ENCODE measurements at regions not wholly inside any gene's neighbourhood (a gene's known extent, or its start where the extent isn't known, plus 50 kb on each side); places are given as distances from the start of the nearest gene placed in this dataset.

DNA sequence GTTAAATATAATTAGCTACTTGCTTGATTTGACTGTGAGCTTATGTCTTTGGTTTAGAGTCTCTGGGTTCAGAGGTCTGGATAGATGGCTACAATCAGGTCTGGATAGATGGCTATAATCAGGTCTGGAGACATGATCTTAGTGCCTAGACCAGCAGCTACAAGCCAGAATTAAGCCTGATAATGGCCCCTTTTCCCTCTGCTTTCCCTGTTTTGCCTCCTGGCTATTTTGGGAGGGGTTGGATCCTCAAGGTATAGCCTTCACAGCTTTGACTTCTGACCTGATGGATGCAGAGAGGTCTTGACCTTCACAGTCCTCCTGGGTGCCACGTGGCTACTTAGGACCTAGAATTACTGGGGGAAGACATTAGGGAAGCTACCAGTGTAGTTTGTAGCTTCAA lies 877.7 kb downstream of the GALC start:
- DNase-seq (ENCODE audit: low spot score) = no peak

- DNase-seq (ENCODE audit: low spot score) = no peak
Observed at GRCh38 chr14:87113286-87113685, 879.7 kb downstream of the GALC start.

GRCh38 chr14:87111741-87112140 lies 881.2 kb downstream of the GALC start:
- no peak for DNase-seq (ENCODE audit: low spot score)

- no peak for DNase-seq (ENCODE audit: low spot score)
Observed at GRCh38 chr14:87111126-87111525, 881.9 kb downstream of the GALC start.

DNA sequence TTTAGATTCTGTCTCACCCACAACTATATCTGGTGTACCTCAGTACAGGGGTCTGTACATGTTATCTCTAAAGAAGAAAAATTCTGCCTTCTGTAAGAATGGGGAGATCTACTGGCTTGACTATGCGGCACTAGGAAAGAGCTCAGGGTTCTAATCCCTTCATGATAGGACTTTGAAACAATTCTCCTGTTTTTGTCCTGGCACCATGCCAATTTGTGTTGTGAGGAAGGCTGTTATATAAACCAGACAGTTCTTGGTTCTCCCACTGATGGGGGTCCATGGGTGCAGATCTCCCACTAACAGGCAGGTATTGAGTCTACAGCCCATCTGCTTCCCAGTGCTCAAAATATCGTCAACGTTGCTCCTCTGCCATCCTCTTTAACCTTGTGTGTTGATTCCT lies 883.7 kb downstream of the GALC start:
- DNase-seq (ENCODE audit: low spot score) = no peak

- no peak for DNase-seq (ENCODE audit: low spot score)
Observed at GRCh38 chr14:87108726-87109125, 884.3 kb downstream of the GALC start.

- DNase-seq (ENCODE audit: low spot score) = no peak
Observed at GRCh38 chr14:87102811-87103378, 890.1 kb downstream of the GALC start.

DNA sequence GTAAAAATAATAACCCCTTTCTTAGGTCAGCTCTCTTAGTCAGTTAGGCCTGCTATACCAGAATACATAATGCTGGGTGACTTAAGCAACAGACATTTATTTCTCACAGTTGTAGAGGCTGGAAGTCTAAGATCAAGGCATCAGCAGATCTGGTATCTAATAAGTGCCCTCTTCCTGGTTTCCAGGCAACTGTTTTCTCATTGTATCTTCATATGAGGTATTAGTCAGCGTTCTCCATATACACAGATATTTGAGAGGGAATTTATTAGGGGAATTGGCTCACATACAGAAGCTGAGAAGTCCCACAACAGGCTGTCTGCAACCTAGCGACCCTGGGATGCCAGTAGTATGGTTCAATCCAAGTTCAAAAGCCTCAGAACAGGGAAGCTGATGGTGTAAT lies 896.0 kb downstream of the GALC start:
- no peak for DNase-seq (ENCODE audit: low spot score)

DNA sequence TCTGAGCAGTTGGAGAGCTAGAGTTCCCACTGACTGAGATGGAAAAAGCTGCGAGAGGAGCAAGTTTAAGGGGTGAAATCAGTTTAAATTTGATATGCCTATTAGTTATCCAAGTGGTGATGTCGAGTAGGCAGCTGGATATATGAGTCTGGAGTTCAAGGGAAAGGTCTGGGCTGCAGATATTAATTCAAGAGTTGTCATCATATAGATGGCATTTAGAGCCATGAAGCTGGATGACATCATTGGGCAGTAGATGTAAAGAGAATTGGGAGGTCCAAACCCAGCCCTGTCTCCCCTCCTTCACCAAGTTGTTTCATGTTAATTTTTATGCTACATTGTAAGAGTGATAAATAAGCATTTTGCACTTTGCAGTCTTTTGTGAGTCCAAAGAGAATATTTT lies 898.1 kb downstream of the GALC start:
- DNase-seq (ENCODE audit: low spot score) = no peak

DNA sequence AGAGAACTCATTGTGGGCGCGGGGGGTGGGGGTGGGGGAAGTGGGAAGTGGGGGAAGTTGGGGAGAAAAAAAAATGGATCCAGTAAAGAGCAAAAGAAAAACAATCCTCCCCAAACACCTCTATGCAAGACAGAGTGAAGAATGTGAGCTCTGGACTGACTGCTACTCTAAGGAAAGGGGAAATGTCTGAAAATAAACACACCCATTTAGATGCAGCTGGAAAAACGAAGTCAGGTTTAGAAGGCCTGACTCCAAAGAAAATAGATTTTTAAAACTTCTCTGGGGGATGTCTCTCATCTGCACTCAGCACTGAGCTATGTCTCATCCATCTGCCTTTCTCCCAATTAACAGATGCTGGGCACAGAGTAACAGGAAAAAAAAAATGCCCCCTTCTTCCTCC lies 904.4 kb downstream of the GALC start:
- no peak for DNase-seq (ENCODE audit: low spot score)

- DNase-seq (ENCODE audit: low spot score) = no peak
Observed at GRCh38 chr14:87087881-87088280, 905.1 kb downstream of the GALC start.

GRCh38 chr14:87084908-87085307 lies 908.1 kb downstream of the GALC start:
- no peak for DNase-seq (ENCODE audit: low spot score)

DNA sequence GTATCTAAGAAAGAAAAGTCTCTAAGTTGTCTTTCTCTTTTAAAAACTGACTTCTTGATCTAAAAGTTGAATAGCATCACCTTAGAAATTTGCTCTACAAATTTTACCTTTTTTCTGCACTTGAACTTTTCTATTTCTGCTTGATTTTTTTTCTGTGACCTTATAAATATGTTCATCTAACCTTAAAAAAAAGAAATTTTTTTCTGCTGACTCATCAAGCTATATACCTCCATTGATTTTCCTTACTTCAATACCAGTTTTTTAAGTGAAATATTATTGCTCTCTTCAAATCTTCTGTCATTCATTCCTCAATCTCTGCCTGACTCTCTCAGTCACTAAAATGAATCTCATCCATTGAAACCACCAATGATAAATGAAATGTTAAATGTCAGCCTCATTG lies 910.1 kb downstream of the GALC start:
- DNase-seq (ENCODE audit: low spot score) = no peak

DNA sequence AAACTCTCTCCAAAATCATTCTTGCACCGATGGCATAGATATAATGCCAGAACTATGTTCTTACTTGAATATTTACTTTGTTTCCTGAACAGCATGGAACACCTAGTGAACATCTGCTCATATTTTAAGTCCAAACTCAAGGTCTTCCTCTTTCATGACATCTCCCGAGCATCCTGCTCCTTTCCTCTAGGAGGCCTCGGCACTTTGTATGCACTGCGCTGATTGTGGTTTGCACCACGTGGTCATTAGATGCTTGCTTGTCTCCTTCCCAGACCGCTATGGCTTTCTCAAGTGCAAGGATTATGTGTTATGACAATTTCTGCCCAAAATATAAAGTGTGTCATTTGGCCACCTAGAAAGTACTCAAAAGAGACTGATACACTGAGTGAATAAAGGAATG lies 912.0 kb downstream of the GALC start:
- no peak for DNase-seq (ENCODE audit: low spot score)

DNA sequence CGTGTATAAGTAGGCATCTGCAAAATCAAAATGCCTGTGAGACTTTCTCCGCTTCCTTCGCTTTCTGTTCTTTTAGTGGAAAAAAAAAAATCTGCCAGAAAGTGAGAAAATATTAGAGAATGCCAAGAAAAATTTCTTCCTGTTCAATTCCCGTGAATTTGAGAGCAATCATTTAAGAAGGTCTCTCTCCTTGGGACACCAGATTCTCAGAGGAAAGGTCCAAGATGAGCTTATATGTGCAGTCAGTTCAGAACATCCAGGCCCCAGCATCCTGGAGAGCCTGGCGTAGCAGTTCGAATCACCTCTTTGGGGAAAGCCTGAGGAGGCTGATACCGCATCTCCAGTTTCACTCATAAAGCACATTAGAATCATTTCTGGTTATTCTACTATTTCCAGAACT lies 912.8 kb downstream of the GALC start:
- DNase-seq (ENCODE audit: low spot score) = no peak

DNA sequence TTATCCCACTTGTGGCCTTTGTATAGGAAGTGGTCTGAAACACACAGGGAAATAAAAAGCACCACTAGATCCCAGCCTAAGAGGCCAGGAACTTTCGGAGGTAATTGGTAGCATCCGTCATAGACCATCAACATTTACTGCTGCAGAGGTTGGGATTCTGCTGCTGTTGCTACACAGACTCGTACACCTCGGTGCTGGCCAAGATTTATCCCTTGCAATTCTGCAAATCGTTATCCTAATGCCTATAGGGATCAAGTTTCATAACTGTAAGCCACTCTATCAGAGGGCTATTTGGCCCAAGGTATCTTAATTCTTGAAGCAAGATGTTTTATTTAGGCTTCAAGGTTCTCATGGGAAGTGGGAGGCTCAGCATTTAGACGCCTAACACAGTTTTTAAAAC lies 913.6 kb downstream of the GALC start:
- no peak for DNase-seq (ENCODE audit: low spot score)

GRCh38 chr14:87076922-87077321 lies 916.1 kb downstream of the GALC start:
- no peak for DNase-seq (ENCODE audit: low spot score)

DNA sequence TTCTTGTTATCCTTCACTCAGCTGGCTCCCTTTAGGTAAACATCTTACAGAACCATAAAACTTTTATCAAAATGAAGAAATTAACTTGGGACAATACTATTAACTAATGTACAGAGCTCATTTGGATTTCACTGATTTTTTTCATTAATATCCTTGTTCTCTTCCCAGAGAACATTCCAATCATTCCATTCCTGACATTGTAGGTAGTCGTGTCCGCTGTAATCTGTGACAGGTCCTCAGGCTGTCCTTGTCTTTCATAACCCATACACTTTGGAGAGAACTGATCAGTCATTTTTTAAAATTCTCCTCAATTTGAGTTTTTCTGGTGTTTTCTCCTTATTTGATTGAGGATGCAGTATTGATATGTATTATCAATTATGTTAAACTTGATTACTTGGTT lies 916.8 kb downstream of the GALC start:
- no peak for DNase-seq (ENCODE audit: low spot score)

- DNase-seq (ENCODE audit: low spot score) = no peak
Observed at GRCh38 chr14:87073880-87074570, 919.0 kb downstream of the GALC start.

DNA sequence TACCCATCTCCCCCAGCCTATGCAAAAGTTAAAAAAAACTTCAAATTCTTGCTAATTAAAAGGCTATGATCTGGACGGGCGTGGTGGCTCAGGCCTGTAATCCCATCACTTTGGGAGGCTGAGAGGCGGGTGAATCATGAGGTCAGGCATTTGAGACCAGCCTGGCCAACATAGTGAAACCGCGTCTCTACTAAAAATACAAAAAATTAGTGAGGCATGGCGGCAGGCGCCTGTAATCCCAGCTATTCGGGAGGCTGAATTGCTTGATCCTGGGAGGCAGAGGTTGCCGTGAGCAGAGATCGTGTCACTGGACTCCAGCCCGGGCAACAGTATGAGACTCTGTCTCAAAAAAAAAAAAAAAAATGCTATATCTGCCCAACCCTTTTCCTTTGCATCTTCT lies 925.4 kb downstream of the GALC start:
- no peak for DNase-seq (ENCODE audit: low spot score)

- no peak for DNase-seq (ENCODE audit: low spot score)
Observed at GRCh38 chr14:87067061-87067460, 925.9 kb downstream of the GALC start.

DNA sequence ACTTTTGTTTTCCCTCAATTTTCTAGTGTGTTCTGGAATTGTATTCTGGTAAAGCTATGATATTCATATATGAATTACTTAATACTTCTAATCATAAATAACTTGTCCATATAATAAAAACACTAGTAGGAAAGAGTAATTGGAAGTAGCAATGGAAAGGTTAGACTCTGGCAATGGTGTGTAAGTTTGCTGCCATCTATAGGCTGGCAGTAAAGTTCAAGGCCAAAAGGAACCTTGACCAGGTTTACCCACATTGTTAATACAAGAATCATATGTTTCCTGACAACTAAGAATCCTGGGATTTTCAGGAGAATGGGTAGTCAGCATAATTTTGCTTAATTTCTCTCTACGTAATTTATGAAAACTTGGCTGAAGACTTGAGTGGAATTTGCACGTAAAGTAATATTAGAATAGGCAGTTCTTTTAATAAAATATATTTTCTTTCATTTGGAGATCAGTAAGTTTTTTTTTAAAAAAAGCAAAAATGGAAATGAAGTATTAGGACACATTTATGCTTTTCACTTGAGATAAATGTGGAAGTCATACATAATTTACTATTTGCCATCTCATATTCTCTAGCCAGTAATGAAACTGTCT lies 926.7 kb downstream of the GALC start:
- DNase-seq (ENCODE audit: low spot score) = no peak

GRCh38 chr14:87065366-87065765 lies 927.6 kb downstream of the GALC start:
- no peak for DNase-seq (ENCODE audit: low spot score)
